SHP77 (cell line): ENCODE measurements at regions not wholly inside any gene's neighbourhood (a gene's known extent, or its start where the extent isn't known, plus 50 kb on each side); places are given as distances from the start of the nearest gene placed in this dataset.

Source experiments
- DNase-seq, 2 experiments: peaks; one replicate each; lab custom pipeline; 2025; lab: John Stamatoyannopoulos, UW

GRCh38 chr1:118246646-118247045 is 61.6 kb upstream of the SPAG17 start:
- no peak for DNase-seq

DNA sequence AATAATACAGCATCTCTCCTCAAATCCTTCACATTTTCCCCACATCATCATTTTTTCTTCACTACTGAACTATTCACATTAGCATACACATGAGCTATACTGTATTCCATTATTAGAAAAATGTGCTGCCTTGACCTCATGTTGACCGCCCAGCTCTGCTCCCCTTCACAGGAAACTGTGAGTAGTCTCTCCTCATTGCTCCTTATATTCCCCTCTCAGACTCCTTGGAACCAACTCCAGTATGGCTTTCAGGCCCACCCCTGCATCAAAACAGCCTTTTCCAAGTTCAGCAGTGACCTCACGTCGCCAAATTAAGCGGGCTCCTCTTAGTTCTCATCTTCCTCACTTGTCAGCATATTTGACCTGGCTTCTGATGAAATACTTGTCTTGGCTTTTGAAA is 59.2 kb upstream of the SPAG17 start:
- no peak for DNase-seq

- DNase-seq, result no peak
Measured at GRCh38 chr1:118243269-118243668, 58.2 kb upstream of the SPAG17 start.
